Muscle of back (tissue), 3 donors: ENCODE measurements at regions not wholly inside any gene's neighbourhood (a gene's known extent, or its start where the extent isn't known, plus 50 kb on each side); places are given as distances from the start of the nearest gene placed in this dataset.
"Not testable (repeated sequence)": the region's sequence is repeated elsewhere in the genome, so short reads cannot be mapped to it uniquely, and the experiment has no call there.

Experiments
- DNase-seq, 3 donors: peaks; one replicate each; pipeline versions ENCODE4 v3.0.0 to v3.0.0-alpha.2; 2013

DNA sequence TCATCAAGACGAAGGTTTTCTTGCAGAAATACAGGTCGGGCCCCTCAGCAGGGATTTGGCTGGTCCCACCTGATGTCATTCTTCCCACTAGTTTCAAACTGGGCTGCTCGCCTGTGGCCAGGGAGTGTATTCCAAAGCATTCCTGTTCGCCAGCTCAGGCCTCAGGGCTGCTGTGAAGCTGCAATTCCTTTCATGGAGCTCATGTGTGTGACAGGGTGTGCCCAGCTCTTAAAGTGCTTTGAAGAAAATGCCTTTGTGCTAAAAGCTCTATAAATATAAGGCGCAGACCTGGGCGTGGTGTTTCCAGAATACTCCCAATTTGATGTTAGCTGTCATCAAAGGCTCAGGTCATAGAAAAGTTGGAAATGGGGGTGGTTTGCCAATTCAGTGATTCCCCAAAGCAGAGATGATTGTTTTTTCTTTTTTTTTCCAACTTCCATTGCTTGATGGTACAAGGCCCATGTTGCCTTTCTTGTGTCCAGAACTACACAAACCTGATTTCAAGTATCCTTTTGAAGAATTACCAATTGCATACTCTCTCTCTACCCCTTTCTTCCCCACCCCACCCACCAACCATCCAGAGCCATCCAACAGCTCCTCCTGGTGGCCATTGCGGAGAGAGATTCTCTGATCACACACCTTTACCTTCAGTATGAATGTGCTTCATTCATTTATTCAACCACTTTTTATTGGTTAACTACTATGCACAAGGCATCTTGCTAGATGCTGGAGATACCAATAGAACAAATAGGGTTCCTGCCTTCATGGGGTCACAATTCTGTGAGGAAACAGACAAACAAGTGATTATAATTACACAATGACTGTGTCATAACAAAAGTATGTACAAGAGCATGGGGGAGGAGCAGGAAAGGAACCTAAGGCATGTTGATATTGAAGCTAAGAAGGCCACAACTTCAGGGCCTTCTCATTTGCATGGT lies 297.3 kb upstream of the LYZL1 start:
- DNase-seq, result peak in 1 of 3 donors; percentile 49

DNA sequence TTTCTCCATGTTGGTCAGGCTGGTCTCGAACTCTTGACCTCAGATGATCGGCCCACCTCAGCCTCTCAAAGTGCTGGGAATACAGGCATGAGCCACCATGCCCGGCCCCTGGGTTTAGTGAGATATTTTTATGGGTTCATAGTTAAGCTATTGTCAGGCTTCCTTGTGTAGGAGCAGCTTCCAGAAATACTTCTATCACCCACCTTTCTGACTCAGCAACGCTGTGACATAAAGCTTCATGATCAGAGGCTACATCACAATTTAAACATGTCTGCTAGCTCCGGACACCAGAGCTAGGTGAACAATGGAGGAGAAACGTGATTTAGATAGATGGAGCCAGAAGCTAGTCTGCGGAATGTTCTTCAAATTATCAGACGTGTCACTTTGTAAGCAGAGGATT lies 295.8 kb upstream of the LYZL1 start:
- no peak for DNase-seq

DNA sequence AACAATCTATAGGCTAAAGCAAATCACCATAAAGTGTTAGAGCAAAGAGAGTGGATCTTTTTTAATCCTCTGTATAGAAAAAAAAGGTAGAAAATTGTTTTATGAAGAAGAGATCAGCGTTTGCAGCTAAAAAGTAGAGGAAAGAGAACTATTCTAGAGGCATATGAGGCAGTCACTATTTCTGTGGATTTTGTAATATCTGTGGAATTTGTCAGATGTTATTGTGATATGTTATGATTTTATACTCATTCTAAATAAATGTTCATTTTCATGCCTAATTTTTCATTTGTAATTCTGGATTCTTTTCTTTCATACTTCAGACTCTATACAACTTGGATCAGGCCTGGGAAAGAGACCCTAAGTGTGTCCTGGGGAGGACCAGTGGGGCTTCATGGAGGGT lies 295.0 kb upstream of the LYZL1 start:
- no peak for DNase-seq

DNA sequence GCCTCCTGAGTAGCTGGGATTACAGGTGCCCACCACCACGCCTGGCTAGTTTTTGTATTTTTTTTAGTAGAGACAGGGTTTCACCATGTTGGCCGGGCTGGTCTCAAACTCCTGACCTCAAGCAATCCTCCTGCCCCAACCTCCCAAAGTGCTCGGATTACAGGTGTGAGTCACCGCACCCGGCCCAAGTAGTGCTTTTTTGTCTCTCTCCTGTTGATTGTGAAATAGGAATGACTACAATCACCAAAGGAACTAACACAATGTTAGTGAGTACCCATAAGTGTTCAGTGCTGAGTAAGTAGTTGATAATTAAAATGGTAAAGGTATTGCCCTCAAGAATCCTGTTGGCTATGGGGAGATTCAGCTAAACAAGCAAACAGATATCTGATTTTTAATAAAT lies 294.1 kb upstream of the LYZL1 start:
- not testable (repeated sequence) for DNase-seq

DNA sequence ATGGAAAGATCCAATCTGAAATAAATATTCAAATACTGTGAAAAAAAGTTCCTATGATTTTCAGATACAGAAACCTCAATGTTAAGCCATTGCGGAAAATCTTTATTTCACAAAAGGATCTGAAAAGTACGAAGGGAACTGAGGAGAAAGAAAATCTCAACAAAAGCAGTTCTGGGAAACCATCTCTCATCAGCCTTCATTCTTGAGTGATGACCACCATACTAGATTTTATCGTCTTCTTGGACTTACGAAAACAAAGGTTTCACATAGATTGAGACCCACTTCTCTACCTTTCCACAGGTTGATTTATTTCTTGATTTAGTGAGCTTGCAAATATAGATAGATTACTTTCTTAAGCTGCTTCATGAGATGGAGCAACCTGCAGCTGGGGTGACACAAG lies 293.4 kb upstream of the LYZL1 start:
- no peak for DNase-seq

DNA sequence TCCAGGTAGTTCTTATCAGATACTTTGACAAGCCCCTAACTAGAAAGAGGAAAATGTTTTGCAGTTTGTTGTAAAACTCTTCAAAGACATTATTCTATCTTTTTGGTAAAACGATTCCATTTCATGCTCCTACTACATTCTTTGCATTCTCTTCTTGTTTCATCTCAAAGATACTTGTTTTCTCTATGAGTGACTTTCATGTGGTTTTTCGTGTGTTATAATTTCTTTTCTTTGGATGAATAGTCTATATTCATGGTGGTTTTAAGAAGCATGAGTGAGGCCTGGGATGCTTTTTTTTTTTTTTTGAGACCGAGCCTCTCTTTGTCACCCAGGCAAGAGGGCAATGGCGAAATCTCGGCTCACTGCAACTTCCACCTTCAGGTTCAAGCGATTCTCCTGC lies 292.5 kb upstream of the LYZL1 start:
- no peak for DNase-seq

DNA sequence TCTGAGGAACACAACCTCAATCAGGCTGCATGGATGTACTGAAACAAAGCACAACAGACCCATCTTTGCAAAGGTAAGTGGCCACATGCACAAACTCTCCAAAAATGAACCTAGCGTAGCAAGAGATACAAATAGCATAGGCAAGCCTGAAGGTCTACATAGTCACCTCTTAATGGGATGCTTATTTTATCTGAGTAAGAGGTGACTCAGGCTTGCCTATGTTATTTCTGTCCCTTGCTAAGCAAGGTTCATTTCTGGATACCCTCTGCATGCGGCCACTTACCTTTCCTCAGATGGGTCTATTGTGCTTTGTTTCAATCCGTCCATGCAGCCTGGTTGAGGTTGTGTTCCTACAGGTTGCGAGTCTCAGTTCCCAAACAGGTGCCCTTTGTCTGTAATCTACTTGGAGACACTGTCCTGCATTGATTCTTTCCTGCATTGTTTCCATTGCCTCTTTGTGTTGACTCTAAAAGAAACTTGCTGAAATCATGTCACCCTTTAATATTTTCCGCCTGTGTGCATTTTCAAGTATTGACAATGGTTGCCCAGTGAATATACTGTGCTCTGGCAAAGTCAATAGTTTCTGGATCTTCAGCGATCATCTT lies 291.8 kb upstream of the LYZL1 start:
- no peak for DNase-seq

DNA sequence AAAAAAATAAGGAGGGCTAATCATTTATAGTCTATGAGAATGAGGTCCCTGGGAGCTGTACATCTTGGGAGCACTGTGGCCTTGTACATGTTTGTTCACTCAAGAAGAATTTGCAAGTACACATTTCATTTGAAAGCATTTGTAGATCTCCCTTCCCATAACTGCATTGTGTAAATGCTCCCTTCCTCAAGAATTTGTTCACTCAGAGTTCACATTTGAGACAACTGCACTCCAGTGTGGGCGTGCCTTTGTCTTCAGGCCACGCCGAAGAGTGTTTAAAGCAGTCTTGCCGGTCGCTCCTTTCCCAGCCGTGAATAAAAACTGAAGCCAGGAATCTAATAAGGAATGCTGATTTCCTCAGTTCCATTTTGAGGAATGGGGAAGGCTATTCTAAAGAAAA lies 291.1 kb upstream of the LYZL1 start:
- DNase-seq, result no peak

DNA sequence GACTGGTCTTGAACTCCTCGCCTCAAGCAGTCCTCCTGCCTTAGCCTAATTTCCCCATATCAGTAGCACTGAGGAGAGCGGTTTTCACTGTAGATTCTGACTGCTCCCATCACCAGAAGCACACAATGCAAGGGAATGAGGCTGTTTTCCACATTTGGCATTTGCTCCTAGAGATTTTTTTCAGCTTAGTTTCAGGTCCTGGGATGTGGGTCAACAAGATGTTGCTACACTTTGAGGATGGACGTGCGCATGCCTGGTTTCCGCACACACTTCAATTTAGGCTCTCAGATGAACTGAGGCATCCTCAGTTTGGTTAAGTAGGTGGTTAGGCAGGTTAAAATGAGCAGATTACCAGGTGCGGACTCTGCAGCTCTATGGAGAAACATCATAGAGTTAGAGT lies 287.1 kb upstream of the LYZL1 start:
- no peak for DNase-seq

DNA sequence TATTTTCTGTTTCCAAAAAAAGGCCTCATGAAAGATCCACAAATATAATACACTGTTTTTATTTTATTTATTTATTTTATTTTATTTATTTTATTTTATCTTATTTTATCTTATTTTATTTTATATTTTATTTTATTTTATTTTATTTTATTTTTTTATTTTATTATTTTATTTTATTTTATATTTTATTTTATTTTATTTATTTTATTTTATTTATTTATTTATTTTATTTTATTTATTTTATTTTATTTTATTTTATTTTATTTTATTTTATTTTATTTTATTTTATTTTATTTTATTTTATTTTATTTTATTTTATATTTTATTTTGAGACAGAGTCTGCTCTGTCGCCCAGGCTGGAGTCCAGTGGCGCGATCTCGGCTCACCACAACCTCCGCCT lies 285.9 kb upstream of the LYZL1 start:
- not testable (repeated sequence) for DNase-seq

DNA sequence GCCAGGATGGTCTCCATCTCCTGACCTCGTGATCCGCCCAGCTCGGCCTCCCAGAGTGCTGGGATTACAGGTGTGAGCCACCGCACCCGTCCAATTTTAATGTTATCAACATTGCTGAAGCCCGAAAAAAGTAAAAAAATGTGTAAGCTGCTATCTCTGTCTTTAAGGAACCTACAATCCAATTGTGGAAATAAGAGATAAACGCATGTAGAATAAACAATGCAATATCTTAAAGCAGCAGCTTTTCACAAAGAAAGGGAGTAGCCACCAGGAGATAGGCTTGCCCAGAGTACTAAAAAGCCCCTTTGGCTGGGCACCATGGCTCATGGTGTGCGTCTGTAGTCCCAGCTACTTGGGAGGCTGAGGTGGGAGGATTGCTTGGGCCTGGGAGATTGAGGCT lies 282.9 kb upstream of the LYZL1 start:
- DNase-seq, result no peak

DNA sequence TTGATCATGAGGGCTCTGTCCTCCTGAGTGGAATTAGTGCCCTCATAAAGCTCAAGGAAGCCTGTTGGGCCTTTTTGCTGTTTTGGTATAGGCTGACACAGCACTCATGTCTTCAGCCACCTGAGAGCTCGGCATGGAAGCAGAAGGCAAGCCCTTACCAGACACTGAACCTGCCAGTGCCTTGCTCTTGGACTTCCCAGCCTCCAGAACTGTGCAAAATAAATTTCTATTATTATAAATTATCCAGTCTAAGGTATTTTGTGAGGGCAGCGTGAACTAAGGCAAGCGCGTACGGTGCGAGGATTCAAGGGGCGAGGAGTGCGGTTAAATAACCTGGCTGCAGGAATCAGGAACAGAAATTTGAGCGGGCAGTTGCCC lies 281.5 kb upstream of the LYZL1 start:
- DNase-seq, result no peak

DNA sequence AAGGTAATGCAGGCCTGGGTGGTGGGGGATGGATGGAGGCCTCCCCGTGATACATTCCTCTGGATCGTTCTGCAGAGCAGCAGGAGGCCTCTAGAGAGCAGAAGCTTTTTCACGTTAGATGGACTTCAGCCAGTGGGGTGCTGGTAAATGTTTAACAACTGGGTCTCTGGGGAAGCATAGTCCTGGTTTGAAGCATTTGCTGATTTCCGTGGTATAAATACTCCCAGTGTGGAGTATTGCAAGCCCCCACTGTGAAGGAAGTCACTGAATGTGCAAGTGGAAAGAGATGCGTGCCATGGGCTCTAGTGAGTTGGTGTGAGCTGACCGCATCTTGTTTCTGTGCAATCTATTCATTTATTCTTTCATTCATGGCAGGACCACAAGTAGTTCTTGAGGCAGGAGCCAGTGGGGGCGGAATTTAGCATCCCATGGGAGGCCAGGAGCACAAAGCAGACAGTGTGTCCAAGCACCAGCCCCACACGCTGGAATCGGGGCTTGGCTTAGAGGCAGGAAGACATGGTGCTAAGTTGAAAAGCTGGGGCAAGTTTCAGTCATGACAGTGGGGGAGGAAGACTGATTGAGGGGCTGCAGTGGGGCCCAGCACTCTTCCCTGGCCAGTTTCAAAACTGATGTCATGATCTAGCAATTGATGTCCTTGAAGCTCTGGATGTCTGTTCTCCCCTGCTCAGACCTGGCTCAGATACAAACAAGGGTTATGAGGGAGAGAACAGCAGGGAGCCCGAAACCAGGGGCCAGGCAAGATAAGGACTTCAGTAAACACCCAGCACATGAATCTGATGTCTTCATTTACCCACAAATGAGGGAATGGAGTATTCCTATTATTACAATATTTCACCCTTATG lies 280.9 kb upstream of the LYZL1 start:
- peak in 1 of 3 donors; percentile 28 for DNase-seq

DNA sequence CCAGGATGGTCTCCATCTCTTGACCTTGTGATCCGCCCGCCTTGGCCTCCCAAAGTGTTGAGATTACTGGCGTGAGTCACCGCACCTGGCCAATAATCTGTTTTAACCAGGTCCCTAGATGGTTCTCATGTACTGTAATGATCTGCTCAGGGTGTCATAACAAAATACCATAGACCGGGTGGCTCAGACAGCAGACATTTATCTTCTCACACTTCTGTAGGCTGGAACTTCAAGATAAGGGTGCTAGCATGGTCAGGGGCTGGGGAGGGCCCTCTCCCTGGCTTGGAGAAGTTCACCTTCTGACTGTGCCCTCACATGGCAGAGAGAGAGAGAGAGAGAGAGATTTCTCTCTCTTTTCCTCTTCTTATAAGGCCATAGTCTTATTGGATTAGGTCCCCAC lies 279.4 kb upstream of the LYZL1 start:
- DNase-seq, result no peak

DNA sequence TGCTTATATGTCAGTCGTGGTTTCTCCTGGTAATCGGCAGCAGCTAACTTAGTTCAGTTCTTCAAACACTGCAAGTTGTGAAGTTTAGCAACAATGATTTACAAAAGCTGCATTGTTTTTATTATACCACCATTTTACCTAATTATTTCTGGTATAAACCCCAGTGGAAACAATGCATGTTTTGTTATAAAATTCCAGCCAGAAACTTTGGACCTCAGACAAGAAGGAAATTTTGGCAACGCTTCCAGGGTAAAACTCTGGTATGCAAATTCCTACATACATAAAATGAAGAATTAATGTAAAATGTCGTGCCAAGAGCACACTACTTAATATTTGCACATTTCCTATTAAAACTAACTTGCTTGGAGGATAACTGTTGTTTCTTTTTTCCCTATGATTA lies 277.4 kb upstream of the LYZL1 start:
- DNase-seq, result peak in 1 of 3 donors; percentile 48

DNA sequence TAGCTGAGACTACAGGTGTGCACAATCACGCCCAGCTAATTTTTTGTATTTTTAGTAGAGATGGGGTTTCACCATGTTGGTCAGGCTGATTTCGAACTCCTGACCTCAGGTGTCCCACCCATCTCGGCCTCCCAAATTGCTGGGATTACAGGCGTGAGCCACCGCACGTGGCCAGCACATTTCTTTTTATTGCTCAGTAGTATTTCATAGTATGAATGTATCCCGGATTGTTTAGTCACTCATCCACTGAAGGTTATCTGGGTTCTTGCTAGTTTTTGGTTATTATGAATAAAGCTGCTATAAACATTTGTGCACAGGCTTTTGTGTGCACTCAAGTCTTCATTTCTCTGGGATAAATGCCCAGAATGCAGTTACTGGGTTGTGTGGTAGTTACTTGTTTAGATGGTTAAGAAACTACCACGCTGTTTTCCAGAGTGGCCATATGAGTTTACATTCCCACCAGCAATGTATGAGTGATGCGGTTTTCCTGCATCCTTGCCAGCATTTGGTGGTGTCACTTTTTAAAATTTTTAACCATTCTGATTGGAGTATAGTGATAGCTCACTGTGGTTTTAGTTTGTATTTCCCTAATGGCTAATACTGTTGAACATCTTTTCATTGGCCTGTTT lies 275.8 kb upstream of the LYZL1 start:
- no peak for DNase-seq

DNA sequence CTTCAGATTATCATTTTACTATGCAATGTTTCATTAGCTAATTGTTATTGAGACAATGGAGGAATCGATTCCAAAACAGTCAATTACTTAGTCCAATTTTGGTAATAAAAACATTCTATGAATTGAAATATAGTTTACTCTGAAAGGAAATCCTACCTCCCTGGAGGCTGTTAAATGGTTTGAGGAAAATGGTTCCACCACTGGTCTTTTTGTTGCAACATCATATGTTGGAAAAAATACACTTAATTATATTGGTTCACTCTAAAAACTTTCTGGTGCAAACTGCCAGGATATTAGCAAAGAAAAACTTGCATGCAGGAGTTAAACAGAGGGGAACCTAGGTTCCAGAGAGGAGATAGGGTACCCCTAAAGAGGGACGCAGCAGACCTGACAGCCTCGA lies 267.3 kb upstream of the LYZL1 start:
- DNase-seq, result no peak

DNA sequence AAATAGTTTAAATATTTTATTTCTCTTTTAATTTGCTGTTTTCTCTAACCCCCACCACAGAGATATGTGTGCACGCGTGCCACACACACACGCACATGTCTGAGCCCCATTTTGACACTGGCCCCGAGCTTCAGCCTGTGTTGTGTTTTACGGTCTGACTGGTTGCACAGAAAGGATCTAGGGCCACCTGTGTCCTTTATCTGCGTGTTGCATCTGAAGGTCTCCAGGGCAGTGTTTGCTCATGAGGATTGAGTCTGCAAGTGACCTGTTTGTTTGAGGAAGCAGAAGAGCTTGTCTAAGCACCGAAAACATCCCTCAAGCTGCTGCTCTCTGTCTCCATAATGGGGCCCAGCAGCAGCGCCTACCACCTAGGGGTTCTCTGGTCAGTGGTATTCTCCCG lies 266.4 kb upstream of the LYZL1 start:
- no peak for DNase-seq

DNA sequence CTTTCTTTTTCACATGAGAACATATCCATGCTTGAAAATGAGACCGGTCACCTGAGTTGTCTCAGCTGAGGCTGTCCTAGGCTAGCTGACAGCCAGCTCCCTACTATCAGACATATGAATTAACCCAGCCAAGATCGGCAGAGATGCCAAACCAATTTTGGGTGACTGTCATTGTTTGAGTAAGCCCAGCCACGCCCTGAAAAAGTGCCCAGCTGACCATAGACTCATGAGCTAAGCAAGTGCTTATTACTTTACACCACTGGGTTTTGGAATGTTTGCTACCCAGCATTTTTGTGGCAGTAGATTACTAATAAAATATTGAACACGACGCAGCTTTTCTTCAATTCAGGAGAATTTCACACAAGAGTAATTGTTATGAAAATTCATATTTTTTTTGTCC lies 265.2 kb upstream of the LYZL1 start:
- no peak for DNase-seq

DNA sequence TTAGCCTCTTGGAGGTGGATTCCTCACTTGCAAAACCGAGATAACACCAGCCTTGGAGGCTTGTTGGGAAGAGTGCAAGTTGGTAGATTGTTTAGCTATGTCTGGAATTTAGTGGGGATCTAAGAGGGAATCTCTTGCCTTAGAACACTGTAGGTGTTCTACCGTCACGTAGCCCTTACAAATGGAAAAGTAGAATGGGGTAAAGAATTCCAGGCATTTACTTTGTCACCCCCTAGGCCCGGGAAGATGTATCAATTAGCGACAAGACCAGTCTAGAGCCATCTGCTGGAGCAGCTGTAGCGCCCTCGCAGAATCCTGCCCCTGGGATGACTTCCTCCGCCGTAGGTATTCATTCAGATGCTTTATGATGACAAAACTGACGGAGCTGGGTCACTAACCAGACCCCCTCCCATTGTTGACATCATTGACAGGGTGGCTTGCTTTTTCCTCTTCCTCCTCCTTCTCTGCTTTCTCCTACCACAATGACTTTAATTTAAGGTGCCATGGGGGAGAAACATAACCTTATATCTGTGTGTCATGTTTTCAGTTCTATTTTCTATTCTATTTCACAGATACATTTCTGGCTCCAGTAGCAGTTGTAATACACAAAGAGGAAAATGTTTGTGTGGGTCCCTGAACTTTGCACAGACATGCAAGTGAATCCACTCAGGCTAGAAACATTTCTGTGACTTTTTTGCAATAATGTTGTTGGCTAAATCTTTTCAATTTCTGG lies 262.6 kb upstream of the LYZL1 start:
- no peak for DNase-seq

DNA sequence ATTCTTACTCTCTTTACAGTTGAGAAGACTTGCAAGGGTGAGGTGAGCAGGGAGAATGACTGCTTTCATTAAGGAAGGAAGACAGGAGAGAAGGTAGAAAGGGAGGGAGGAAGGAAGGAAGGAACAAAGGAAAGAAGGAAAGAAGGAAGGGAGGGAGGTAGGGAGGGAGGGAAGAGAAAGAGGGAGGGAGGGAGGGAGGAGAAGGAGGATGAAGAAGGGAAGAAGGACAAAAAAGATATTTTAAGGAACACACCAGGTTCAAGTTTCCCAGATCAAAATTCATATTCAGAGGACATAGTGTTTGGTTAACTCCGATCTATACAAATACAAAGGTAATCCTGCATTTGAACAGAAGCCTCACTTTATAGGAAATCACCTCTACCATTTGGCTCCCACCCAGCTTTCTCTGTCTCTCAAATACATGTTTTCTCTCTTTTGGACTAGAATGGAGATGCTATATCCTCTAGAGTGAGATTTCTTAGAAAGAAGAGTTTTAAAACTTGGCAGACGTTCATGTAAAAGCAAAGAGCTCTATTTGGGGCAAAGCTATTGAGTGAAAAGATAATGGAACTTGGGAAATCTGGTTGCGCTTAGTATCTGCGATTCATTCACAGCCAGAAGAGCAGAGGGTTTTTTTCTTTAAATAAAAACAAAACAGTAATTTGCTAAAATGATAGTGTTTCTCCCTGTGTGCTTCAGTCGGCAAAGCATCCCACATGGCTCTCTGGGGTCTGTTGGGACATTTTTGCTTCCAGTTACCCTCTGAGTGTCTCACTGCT lies 261.9 kb upstream of the LYZL1 start:
- peak in 1 of 3 donors; percentile 42 for DNase-seq
